ENCODE measurements at regions not wholly inside any gene's neighbourhood (a gene's known extent, or its start where the extent isn't known, plus 50 kb on each side); places are given as distances from the start of the nearest gene placed in this dataset.

GRCh38 chr5:5586721-5587120, 164.2 kb downstream of the ICE1 start:
- TF ChIP-seq KDM1A (IDR thresholded peaks at IDR 0.05; ENCODE audit: borderline replicate concordance, low read length) (no peak), POLR2AphosphoS5 (IDR thresholded peaks at IDR 0.05; ENCODE audit: low read depth, low read length) (no peak), EZH2 (IDR thresholded peaks at IDR 0.05; ENCODE audit: low read depth, low read length, severe bottlenecking) (no peak)

All from H1 (cell line).